ENCODE measurements at regions not wholly inside any gene's neighbourhood (a gene's known extent, or its start where the extent isn't known, plus 50 kb on each side); places are given as distances from the start of the nearest gene placed in this dataset.

DNA sequence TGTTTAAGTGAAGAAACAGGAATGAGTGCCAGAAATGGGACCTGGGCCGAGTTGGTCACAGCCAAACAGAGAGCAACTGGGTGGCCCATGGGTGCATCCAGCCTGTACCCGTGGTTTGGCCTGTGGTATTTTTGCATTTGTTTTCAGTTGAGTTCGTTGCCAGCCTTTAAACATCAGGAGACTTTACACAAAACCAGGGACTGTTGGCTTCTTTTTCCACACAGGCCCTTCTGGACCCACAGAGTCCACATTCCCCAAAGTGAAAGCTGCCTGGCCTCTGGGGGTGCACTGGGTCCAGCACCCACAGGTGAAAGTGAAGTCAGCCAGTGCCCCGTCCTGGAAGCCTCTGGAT, 54.1 kb upstream of the TNS3 start:
- Histone ChIP-seq H3K9me3 (no peaks in the 10 kb centered on the region), H3K27me3 (no peaks in the 10 kb centered on the region), H3K4me1 (peaks cover 4% of the 10 kb centered on the region; the same call in 1 of the 2 replicates), H3K36me3 (no peaks in the 10 kb centered on the region), H3K4me3 (ENCODE audit: low read depth, low read length) (no peak overlapping the region)
- DNase-seq, result no peak
- TF ChIP-seq, protein P1, sequence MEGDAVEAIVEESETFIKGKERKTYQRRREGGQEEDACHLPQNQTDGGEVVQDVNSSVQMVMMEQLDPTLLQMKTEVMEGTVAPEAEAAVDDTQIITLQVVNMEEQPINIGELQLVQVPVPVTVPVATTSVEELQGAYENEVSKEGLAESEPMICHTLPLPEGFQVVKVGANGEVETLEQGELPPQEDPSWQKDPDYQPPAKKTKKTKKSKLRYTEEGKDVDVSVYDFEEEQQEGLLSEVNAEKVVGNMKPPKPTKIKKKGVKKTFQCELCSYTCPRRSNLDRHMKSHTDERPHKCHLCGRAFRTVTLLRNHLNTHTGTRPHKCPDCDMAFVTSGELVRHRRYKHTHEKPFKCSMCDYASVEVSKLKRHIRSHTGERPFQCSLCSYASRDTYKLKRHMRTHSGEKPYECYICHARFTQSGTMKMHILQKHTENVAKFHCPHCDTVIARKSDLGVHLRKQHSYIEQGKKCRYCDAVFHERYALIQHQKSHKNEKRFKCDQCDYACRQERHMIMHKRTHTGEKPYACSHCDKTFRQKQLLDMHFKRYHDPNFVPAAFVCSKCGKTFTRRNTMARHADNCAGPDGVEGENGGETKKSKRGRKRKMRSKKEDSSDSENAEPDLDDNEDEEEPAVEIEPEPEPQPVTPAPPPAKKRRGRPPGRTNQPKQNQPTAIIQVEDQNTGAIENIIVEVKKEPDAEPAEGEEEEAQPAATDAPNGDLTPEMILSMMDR (IDR thresholded peaks at IDR 0.05; ENCODE audit: low read depth, low read length), result no peak

DNA sequence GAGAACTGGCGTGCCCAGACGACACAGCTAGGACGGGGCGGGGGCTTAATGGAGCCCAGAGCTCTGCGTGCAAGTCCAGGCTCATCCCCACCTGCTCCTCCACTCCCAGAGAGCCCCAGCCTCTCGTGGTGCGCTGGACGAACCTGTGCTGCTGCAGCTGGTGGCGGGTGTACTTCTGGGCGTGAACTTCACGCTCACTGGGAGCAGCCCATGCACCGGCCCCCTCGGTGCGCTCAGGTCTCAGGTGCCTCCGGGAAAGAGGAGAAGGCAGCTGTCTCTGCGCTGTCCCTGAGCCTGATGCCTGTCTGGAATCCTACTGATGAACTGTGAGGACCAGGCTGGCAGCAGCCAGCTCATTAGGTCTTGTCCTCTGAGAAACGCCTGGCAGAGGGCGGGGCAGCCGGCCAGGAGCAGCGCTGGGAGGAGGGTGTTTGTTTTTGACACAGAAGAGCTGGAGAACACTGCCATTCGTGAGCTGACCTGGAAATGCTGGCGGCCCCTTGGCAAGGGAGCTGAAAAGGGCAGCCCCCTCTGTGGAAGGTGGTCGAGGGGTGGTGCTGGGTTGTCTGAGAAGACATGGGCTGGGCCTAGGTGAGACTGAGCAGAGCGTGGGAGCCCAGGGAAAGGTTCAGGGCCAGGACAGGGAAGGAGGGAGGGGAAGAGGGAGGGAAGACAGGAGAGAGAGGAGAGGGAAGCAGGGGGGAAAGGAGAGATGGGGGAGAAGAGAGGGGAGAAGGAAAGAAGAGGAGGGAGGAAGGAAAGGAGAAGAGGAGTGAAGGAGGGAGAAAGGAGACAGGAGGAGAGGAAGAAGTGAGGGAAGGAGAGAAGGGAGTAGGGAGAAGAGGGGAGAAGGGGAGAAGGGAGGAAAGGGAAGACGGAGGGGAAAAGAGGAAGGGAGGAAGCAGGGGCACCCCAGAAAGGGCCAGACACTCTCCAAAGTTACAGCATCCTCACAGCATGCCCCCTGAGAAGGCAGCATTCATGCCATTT, 53.5 kb upstream of the TNS3 start:
- Histone ChIP-seq H3K9me3 (no peaks in the 10 kb centered on the region), H3K36me3 (no peaks in the 10 kb centered on the region), H3K27me3 (no peaks in the 10 kb centered on the region), H3K4me3 (ENCODE audit: low read depth, low read length) (no peak overlapping the region), H3K4me1 (peaks cover 4% of the 10 kb centered on the region; the same call in 1 of the 2 replicates)
- DNase-seq, result no peak
- TF ChIP-seq, protein P1 (IDR thresholded peaks at IDR 0.05; ENCODE audit: low read depth, low read length), result no peak

DNA sequence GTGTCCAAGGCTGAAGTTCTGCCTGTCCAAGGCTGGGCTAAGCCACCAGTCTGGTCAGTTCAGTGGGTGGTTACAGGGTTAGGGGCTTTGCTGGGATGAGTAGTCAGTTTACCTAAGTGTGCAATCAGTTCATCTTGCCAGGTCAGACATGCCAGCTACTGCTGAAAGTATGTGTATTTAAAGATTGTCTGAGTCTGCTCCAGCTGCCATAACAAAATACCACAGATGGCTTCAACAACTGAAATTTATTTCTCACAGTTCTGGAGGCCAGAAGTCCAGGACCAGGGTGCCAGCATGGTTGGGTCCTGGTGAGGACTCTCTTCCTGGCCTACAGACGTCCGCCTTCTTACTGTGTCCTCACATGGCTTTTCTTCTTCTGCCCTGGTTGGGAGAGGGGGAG, 52.4 kb upstream of the TNS3 start:
- no peaks in the 10 kb centered on the region for H3K9me3 ChIP-seq
- H3K36me3 ChIP-seq, result no peaks in the 10 kb centered on the region
- no peak for DNase-seq
- no peak overlapping the region for H3K4me3 ChIP-seq (ENCODE audit: low read depth, low read length)
- TF ChIP-seq, protein P1 (IDR thresholded peaks at IDR 0.05; ENCODE audit: low read depth, low read length), result no peak
- peaks cover 4% of the 10 kb centered on the region; the same call in 1 of the 2 replicates for H3K4me1 ChIP-seq
- no peaks in the 10 kb centered on the region for H3K27me3 ChIP-seq

DNA sequence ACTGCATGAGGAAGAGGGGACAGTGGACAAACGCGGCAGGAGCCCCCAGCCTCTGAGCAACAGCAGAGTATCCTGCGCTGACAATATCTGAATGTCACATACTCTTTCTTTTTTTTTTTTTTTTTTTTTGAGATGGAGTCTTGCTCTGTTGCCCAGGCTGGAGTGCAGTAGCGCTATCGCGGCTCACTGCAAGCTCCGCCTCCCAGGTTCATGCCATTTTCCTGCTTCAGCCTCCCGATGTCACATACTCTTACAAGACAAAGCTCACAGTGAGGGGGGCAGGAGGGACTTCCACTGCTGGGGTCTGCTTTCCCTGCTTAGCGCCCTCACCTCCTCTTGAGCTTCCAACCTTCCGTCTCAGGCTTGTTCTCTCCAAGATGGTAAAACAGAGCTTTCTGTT, 51.2 kb upstream of the TNS3 start:
- TF ChIP-seq, protein P1 (IDR thresholded peaks at IDR 0.05; ENCODE audit: low read depth, low read length), result no peak
- Histone ChIP-seq H3K9me3 (no peaks in the 10 kb centered on the region; the same call in 1 of the 2 replicates), H3K4me3 (ENCODE audit: low read depth, low read length) (no peak overlapping the region), H3K36me3 (no peaks in the 10 kb centered on the region), H3K27me3 (no peaks in the 10 kb centered on the region), H3K4me1 (peaks cover 4% of the 10 kb centered on the region; the same call in 1 of the 2 replicates)
- no peak for DNase-seq

Measured in BE2C (cell line).